Thoracic aorta (tissue), 2 donors: ENCODE measurements at regions not wholly inside any gene's neighbourhood (a gene's known extent, or its start where the extent isn't known, plus 50 kb on each side); places are given as distances from the start of the nearest gene placed in this dataset.

Experiments used
- ATAC-seq: fragments of 150-250 bp; one replicate; pipeline ENCODE4 v1.8.0; 2017; ENCODE audit warnings: low read depth; ENCODE audit not compliant: insufficient number of reproducible peaks, low FRiP score
- DNase-seq: peaks from one replicate; pipeline ENCODE4 v3.0.0-alpha.2; 2020; ENCODE audit warnings: low spot score
- H3K27ac ChIP-seq, 2 donors: fragments of 200-600 bp; sonication (generic); 1 replicate in 1 of 2; 2 replicates in 1 of 2; pipeline ENCODE4 v1.5.1; 2016; ENCODE audit warnings: mild to moderate bottlenecking in 2 of 2, moderate library complexity in 2 of 2
- H3K27me3 ChIP-seq: fragments of 200-600 bp; sonication (generic); replicated peaks from 2 replicates; pipeline ENCODE4 v1.6.0; 2016; ENCODE audit warnings: mild to moderate bottlenecking; ENCODE audit not compliant: insufficient read depth
- H3K36me3 ChIP-seq: fragments of 200-600 bp; sonication (generic); one replicate; pipeline ENCODE4 v1.5.1; 2016
- H3K4me1 ChIP-seq, 2 donors: fragments of 200-600 bp; sonication (generic); 1 replicate in 1 of 2; 2 replicates in 1 of 2; pipeline versions ENCODE4 v1.5.1 to v1.6.0; 2016; ENCODE audit warnings: low read depth in 2 of 2, mild to moderate bottlenecking in 1 of 2; ENCODE audit not compliant: control insufficient read depth in 1 of 2
- H3K4me3 ChIP-seq: fragments of 200-600 bp; sonication (generic); 2 replicates; pipeline ENCODE4 v1.5.1; 2016; ENCODE audit warnings: mild to moderate bottlenecking
- H3K9me3 ChIP-seq: fragments of 200-600 bp; sonication (generic); 2 replicates; pipeline ENCODE4 v1.5.1; 2016
- CTCF ChIP-seq: fragments of 200-600 bp; sonication (generic); IDR thresholded peaks from one replicate; pipeline ENCODE4 v1.5.1; 2019; ENCODE audit warnings: antibody characterized with exemption

- Histone ChIP-seq H3K4me1 (peaks cover 0 to 14% of the 10 kb centered on the region in 2 donors), H3K36me3 (no peaks in the 10 kb centered on the region), H3K27ac (no peak overlapping the region), H3K27me3 (no peaks in the 10 kb centered on the region), H3K9me3 (no peaks in the 10 kb centered on the region), H3K4me3 (peak overlapping the region; percentile 10)
- DNase-seq (no peak), ATAC-seq (no peak)
- no peak for TF ChIP-seq CTCF
These were observed 53.4 kb upstream of the TRPC3 start for GRCh38 chr4:122005064-122005755.

GRCh38 chr4:122003335-122003734 is 51.5 kb upstream of the TRPC3 start:
- Histone ChIP-seq H3K27ac (no peak overlapping the region), H3K9me3 (no peaks in the 10 kb centered on the region), H3K27me3 (no peaks in the 10 kb centered on the region), H3K4me3 (no peak overlapping the region), H3K36me3 (no peaks in the 10 kb centered on the region), H3K4me1 (peaks cover 0 to 14% of the 10 kb centered on the region in 2 donors)
- peak; percentile 13 for TF ChIP-seq CTCF
- DNase-seq: no peak
- ATAC-seq: no peak
